SK-N-SH treated with all-trans-retinoic acid at 6 μM for 48 hours (cell line): ENCODE measurements at regions not wholly inside any gene's neighbourhood (a gene's known extent, or its start where the extent isn't known, plus 50 kb on each side); places are given as distances from the start of the nearest gene placed in this dataset.

Experiments
- ARNTL ChIP-seq: fragments of 450-650 bp; formaldehyde crosslinking; IDR thresholded peaks from 2 replicates; pipeline ENCODE4 v1.5.0; 2020; ENCODE audit warnings: low read depth, mild to moderate bottlenecking, moderate library complexity, borderline replicate concordance
- BACH2 ChIP-seq: fragments of 250-450 bp; sonication (Bioruptor Pico); IDR thresholded peaks from 2 replicates; pipeline ENCODE4 v1.9.0; 2021; ENCODE audit warnings: mild to moderate bottlenecking, borderline replicate concordance
- CREB5 ChIP-seq: fragments of 250-450 bp; sonication (Bioruptor Pico); IDR thresholded peaks from 2 replicates; pipeline ENCODE4 v1.5.1; 2020; ENCODE audit warnings: low read depth, mild to moderate bottlenecking, moderate library complexity
- ISL1 ChIP-seq: fragments of 250-450 bp; sonication (Bioruptor Pico); IDR thresholded peaks from 2 replicates; pipeline ENCODE4 v2.1.2; 2022; ENCODE audit warnings: mild to moderate bottlenecking, moderate library complexity
- OSR1 ChIP-seq: fragments of 250-450 bp; sonication (Bioruptor Pico); IDR thresholded peaks from 2 replicates; pipeline ENCODE4 v1.8.0; 2022; ENCODE audit warnings: moderate library complexity, mild to moderate bottlenecking, inconsistent platforms
- PATZ1 ChIP-seq: fragments of 250-450 bp; sonication (Bioruptor Pico); IDR thresholded peaks from 2 replicates; pipeline ENCODE4 v1.8.0; 2020; ENCODE audit warnings: mild to moderate bottlenecking, moderate library complexity, borderline replicate concordance
- POU6F1 ChIP-seq: fragments of 250-450 bp; sonication (Bioruptor Pico); IDR thresholded peaks from 2 replicates; pipeline ENCODE4 v1.8.0; 2021; ENCODE audit warnings: low read depth, mild to moderate bottlenecking, moderate library complexity, borderline replicate concordance
- PPARA ChIP-seq: fragments of 250-450 bp; sonication (Bioruptor Pico); IDR thresholded peaks from 2 replicates; pipeline ENCODE4 v1.5.0; 2020; ENCODE audit warnings: mild to moderate bottlenecking, borderline replicate concordance
- SNAI2 ChIP-seq: fragments of 250-450 bp; sonication (Bioruptor Pico); IDR thresholded peaks from 2 replicates; pipeline ENCODE4 v1.5.0; 2020; ENCODE audit warnings: mild to moderate bottlenecking, moderate library complexity
- TCF4 ChIP-seq: fragments of 250-450 bp; sonication (Bioruptor Pico); IDR thresholded peaks from 2 replicates; pipeline ENCODE4 v1.8.0; 2021; ENCODE audit warnings: mild to moderate bottlenecking, moderate library complexity, borderline replicate concordance
- TOX ChIP-seq: fragments of 250-450 bp; sonication (Bioruptor Pico); IDR thresholded peaks from 2 replicates; pipeline ENCODE4 v1.8.0; 2021; ENCODE audit warnings: mild to moderate bottlenecking, moderate library complexity, borderline replicate concordance
- TSHZ2 ChIP-seq: fragments of 250-450 bp; sonication (Bioruptor Pico); IDR thresholded peaks from 2 replicates; pipeline ENCODE4 v1.5.0; 2020; ENCODE audit warnings: mild to moderate bottlenecking, moderate library complexity
- ZFP30 ChIP-seq: fragments of 450-650 bp; formaldehyde crosslinking; IDR thresholded peaks from 2 replicates; pipeline ENCODE4 v1.5.0; 2022; ENCODE audit warnings: mild to moderate bottlenecking, moderate library complexity
- ZNF70 ChIP-seq: fragments of 450-650 bp; formaldehyde crosslinking; IDR thresholded peaks from 2 replicates; pipeline ENCODE4 v1.5.0; 2020; ENCODE audit warnings: mild to moderate bottlenecking, moderate library complexity

GRCh38 chr7:46407125-46407524 is 486.1 kb upstream of the IGFBP3 start:
- TF ChIP-seq PATZ1 = no peak
- TF ChIP-seq TCF4 (CRISPR knock-in tag) = no peak
- no peak for TF ChIP-seq ARNTL
- TF ChIP-seq POU6F1 = no peak
- no peak for TF ChIP-seq ZFP30 (CRISPR knock-in tag)
- no peak for TF ChIP-seq SNAI2 (CRISPR knock-in tag)
- no peak for TF ChIP-seq ISL1 (CRISPR knock-in tag)
- no peak for TF ChIP-seq PPARA
- no peak for TF ChIP-seq TSHZ2 (CRISPR knock-in tag)
- no peak for TF ChIP-seq ZNF70 (CRISPR knock-in tag)
- no peak for TF ChIP-seq BACH2 (CRISPR knock-in tag)
- no peak for TF ChIP-seq TOX (CRISPR knock-in tag)
- TF ChIP-seq CREB5 (CRISPR knock-in tag) = no peak
- TF ChIP-seq OSR1 (CRISPR knock-in tag) = no peak
